ENCODE measurements at regions not wholly inside any gene's neighbourhood (a gene's known extent, or its start where the extent isn't known, plus 50 kb on each side); places are given as distances from the start of the nearest gene placed in this dataset.

DNA sequence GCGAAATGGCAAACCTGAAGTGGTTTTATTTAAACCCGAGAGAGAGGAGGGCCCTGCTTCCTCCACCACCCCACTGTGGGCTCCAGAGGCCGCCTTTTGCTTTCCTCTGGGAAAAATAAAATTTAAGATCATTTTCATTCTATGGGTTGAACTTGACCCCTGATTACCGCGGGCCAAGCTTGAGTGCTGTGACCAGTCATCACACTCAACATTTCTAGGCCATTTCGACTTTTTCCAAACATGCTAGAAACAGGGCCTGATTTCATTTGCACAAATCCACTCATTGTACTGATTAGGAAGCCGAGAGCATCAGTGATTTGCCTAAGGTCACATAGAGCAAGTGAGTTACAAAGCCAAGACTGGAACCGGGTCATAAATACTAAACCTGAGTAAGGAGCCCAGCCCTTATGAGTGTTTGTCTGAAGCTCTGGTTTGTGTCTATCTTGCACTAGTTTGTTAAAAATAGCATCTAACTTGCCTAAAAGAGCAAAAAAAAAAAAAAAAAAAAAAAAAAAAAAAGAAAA is 179.7 kb downstream of the DLL1 start (continued):
- TF ChIP-seq GABPA (IDR thresholded peaks at IDR 0.05; ENCODE audit: borderline replicate concordance, insufficient read depth, low read length) (no peak), CHD1 (IDR thresholded peaks at IDR 0.05; ENCODE audit: low read depth, low read length) (no peak)

All from H1 (cell line).